GM21381 (cell line): ENCODE measurements at regions not wholly inside any gene's neighbourhood (a gene's known extent, or its start where the extent isn't known, plus 50 kb on each side); places are given as distances from the start of the nearest gene placed in this dataset.
"Not testable (repeated sequence)": the region's sequence is repeated elsewhere in the genome, so short reads cannot be mapped to it uniquely, and the experiment has no call there.

ENCODE experiments used
- ATAC-seq: cut with Tn5 transposase; IDR thresholded peaks from one replicate; pipeline ENCODE4 v1.9.1; 2021; ENCODE audit warnings: mild to moderate bottlenecking, moderate library complexity; ENCODE audit not compliant: unreplicated experiment

DNA sequence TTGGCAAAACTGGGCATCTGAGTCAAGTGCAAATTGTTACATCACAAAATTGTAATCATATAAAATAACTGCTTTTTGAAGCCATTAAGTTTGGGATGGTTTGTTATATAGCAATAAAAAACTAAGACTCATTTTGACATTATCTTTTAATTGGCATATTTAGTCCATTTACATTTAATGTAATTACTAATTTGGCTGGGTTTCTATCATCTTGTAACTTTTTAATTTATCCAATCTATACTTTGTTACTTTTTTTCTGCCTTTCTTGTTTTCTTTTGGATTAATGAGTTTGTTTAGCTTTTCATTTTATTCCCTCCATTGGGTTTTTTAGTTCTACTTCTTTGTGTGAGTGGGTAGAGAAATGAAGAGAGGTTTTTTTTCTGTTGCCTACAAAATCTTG is 76.3 kb downstream of the DRAM2 start:
- ATAC-seq: no peak

DNA sequence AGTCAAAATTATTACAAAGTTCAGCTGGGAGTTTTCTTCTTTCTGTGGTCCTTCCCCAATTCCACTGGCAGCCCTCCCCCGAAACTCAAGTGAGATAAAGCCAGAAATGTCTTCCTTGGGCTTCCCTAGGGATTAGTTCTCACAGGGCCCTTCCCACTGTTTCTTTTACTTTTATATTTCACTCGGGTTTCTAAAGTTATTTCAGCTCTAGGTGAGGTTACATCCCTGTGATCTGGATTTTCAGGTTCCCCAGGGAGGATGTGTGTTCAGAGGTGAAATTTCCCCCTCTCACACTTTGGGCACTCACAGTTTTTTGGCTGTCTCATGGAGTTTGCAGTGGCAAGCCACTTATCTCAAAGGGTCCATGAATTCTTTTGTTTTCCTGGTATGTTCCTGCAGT is 77.3 kb downstream of the DRAM2 start:
- ATAC-seq: no peak

DNA sequence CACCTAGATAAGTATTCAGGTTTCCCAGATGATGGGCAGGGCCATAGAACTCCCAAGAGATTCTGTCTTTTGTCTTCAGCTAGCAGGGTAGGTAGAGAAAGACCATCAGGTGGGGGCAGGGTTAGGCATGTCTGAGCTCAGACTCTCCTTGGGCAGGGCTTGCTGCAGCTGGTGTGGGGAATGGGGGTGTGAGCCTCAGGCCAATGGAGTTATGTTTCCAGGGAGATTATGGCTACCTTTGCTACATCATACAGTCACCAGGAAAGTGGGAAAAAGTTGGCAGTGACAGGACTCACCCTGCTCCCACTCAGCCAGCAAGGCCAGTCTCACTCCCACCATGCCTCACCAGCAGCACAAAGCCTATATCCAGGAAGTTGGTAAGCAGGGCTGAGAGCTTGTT is 77.8 kb downstream of the DRAM2 start:
- no peak for ATAC-seq

DNA sequence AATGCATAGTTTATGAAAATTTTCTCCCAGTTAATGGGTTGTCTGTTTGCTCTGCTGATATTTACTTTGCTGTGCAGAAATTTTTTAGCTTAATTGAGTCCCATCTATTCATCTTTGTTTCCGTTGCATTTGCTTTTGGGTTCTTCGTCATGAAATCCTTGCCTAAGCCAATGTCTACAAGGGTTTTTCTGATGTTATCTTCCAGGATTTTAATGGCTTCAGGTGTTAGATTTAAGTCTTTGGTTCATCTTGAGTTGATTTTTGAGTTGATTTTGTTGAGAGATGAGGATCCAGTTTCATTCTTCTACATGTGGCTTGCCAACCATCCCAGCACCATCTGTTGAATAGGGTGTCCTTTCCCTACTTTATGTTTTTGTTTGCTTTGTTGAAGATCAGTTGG is 85.2 kb downstream of the DRAM2 start:
- no peak for ATAC-seq

DNA sequence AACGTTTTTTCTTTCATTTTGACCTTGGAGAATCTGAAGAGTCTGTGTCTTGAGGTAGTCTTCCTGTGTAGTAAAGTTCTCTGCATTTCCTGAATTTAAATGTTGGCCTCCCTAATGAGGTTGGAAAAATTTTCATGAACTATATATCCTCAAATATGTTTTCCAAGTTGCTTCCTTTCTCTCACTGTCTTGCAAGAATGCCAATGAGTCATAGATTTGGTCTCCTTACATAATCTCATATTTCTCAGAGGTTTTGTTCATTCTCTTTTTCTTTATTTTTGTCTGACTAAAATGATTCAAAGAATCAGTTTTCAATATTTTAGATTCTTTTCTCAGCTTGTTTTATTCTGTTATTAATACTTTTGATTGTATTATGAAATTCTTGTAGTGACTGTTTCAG is 87.6 kb downstream of the DRAM2 start:
- no peak for ATAC-seq

DNA sequence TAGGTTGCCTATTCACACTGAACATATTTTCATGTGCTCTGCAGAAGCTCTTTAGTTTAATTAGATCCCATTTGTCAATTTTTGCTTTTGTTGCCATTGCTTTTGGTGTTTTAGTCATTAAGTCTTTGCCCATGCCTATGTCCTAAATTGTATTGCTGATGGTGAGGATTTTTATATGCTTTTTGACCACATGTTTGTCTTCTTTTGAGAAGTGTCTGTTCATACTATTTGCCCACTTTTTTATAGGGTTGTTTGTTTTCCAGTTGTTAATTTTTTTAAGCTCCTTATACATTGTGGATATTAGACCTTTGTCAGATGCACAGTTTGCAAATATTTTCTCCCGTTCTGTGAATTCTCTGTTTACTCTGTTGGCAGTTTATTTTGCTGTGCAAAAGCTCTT is 84.5 kb upstream of the LRIF1 start:
- not testable (repeated sequence) for ATAC-seq

DNA sequence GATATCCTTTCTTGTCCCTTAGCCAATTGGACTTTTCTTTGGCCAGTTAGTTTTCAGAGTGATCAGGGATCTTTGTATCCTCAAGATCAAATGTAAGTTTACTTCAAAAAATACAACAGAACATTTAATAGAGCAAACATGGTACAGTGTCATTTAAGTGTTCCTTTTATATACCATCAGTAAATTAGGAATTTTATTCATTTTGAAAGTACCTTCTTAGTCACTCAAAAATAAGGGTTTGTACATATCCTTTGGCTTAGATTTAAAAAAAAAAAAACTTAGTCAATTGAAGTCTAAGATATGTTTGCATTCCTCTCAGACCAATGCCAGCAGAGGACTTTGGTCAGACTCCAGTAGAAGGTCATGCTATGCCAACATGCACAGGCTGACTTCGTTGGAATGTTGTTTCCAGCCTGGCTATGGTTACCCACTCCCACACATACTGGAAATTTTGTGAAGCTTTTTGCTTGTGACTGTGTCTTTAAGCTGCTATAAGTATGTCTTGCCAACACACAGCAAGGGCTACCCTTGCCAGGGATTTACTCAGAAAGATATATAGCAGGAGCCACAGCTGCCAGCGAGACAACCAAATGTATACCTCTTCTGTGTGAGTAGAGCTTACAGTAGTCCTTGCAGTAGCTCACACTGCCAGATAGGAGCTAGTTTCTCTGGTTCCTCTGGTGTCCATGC is 81.5 kb upstream of the LRIF1 start:
- ATAC-seq: no peak

DNA sequence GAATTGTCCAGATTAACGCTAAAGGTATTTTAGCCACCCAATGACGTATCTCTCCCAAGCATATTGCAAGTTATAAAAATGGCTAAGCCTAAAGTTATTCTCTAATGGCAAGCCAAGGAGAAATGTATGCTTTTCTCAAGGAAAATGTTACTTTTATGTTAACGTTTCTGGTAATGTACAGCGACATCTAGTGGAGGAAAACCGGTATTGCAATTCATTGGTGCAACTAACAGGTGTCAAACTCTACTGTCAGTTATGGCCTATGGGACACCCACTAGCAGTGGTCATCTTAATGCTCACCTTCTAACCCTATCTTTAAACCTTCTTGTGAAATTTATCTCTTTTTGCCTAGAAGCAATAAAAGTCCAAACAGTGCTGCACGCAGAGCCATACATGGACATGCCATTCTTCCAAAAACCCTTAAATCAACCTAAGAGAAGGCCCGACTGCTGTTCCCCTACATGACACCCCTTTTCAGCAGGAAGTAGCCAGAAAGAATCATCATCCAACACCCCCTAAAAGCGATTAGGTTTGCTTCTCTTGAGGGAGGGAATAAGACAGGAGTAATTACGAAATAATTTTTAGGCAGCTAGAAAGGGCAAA is 68.7 kb upstream of the LRIF1 start:
- no peak for ATAC-seq

DNA sequence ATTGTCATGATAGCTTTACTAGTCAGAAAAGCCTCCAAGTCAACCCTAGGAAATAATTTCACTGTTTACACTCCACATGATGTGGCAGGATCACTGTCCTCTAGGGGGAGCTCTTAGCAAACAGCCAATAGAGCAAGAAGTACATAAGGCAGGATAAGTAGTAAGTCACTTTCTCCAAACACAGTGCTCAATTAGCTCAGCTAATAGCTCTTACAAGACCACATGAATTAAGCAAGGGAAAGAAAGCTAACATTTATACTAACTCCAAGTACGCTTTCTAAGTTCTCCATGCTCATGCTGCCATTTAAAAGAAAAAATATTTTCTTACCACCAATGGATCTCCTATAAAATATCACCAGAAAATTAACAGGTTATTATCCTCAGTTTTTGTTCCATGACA is 66.9 kb upstream of the LRIF1 start:
- peak; percentile 54 for ATAC-seq

DNA sequence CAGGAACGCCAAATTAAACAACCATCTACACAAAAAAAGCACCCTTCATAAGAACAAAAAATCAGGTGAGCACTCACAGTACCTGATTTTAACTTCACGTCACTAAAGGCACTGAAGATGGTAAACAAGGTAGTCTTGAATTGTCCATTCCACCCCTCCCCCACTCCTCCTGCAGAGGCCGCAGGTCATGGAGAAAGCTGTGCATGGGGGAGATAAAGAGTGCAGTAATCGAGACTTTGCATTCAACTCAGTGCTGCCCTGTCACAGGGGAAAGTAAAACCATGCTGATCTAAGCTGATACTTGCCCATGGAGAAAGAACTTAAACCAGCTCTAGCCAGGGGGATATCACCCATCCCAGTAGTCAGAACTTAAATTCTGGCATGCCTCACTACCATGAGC is 61.4 kb upstream of the LRIF1 start:
- ATAC-seq: no peak

DNA sequence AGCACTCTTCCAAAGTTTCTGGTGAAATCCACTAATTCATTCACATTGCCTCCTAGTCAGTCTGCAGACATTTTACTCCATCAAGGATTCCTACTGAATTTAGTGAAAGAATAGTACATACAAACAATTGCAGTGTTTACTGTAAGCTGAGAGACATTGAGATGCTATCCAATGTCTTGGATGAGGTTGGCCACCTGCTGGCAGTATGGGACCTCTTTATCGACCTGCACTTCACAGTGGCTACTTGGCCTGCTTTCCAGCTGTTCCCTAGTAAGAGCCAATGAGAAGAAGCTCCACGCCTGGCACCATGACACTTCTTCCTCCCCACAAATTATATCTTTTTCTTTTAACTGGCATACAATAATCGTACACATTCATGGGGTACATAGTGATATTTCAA is 51.5 kb upstream of the LRIF1 start:
- ATAC-seq: no peak
